ENCODE measurements at regions not wholly inside any gene's neighbourhood (a gene's known extent, or its start where the extent isn't known, plus 50 kb on each side); places are given as distances from the start of the nearest gene placed in this dataset.

DNA sequence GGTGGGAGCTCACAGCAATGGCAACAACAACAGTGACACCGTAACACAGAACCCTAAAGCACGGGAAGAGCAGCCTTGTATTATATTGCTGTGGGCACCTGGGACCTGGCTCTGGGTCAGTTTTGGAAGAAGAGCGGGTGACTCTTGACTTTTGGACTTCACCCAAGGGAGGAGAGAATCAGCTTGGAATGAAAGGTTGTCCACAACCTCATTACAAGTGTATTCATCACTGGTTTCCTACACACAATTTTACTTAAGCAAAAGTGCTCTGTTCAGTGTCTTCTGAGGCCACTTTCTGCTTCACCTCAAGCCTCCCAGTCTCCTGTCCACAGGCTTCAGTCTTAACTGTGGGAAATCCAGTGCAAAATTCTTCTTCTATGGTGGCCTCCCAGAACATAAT lies 263.8 kb downstream of the KCNE4 start (continued):
- TF ChIP-seq NR2F1 (conservative IDR thresholded peaks at IDR 0.05): no peak

DNA sequence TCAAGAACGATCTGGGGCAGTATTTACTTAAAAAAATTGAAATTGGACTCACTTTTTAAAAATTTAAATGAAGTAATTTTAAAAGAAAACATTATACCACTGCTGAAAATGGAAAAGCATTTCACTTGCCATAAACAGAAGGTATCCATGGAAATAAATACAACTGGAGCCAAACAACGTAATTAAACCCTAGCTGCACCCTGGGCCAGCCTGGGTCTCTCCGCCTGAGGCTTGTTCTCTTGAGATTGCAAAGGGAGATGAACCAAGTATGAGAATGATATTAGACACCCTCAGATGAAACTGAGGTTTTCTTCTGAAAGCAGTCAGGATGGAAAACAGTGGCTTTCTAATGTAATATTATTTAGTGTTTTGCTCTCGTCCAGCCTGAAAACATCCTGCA lies 264.4 kb downstream of the KCNE4 start:
- FAIRE-seq (no peak), DNase-seq (ENCODE audit: low read depth, low spot score) (no peak), ATAC-seq (no peak)
- no peaks in the 10 kb centered on the region for H3K79me2 ChIP-seq (ENCODE audit: control insufficient read depth, insufficient read depth, low read length)
- ChIA-PET RAD21 (ENCODE audit: unreplicated experiment) (no interaction called here), SMC1A (ENCODE audit: uncharacterized antibody, unreplicated experiment) (no interaction called here), CTCF (no interaction called here), POLR2A (no interaction called here)
- H3K9me3 ChIP-seq (replicated peaks; ENCODE audit: control insufficient read depth, insufficient read depth, low read length): no peaks in the 10 kb centered on the region
- peaks cover 0 to 1% of the 10 kb centered on the region in 2 experiments; a peak in 2 of 4 replicates for H3K27me3 ChIP-seq (replicated peaks in 1 of 2; ENCODE audit: control insufficient read depth in 2 of 2, insufficient read depth in 2 of 2, low read length in 1 of 2)
- H3K4me1 ChIP-seq (ENCODE audit: control insufficient read depth, insufficient read depth, low read length): no peaks in the 10 kb centered on the region
- TF ChIP-seq POLR2A (IDR thresholded peaks at IDR 0.05; ENCODE audit: low read depth, low read length): no peak
- TF ChIP-seq USF2 (IDR thresholded peaks at IDR 0.05; ENCODE audit: borderline replicate concordance, low read depth, low read length): no peak
- no peak for TF ChIP-seq RCOR1 (conservative IDR thresholded peaks at IDR 0.05; ENCODE audit: low read depth, low read length)
- TF ChIP-seq ZNF274 (IDR thresholded peaks at IDR 0.05; ENCODE audit: insufficient read depth, insufficient read length): no peak
- TF ChIP-seq ASH2L (IDR thresholded peaks at IDR 0.05; ENCODE audit: borderline replicate concordance, low read depth): no peak
- no peak for TF ChIP-seq TCF7 (IDR thresholded peaks at IDR 0.05; ENCODE audit: borderline replicate concordance)
- no peak for TF ChIP-seq PML (IDR thresholded peaks at IDR 0.05; ENCODE audit: low read length)
- TF ChIP-seq CHD2 (IDR thresholded peaks at IDR 0.05; ENCODE audit: borderline replicate concordance, low read depth, low read length): no peak
- no peak for TF ChIP-seq BHLHE40 (IDR thresholded peaks at IDR 0.05; ENCODE audit: borderline replicate concordance in 1 of 2, low read depth in 2 of 2, low read length in 1 of 2)
- no peak for TF ChIP-seq ETV6 (conservative IDR thresholded peaks at IDR 0.05 in 1 of 2, IDR thresholded peaks at IDR 0.05 in 1 of 2; ENCODE audit: borderline replicate concordance in 1 of 2, low read depth in 1 of 2)
- TF ChIP-seq, protein P1, sequence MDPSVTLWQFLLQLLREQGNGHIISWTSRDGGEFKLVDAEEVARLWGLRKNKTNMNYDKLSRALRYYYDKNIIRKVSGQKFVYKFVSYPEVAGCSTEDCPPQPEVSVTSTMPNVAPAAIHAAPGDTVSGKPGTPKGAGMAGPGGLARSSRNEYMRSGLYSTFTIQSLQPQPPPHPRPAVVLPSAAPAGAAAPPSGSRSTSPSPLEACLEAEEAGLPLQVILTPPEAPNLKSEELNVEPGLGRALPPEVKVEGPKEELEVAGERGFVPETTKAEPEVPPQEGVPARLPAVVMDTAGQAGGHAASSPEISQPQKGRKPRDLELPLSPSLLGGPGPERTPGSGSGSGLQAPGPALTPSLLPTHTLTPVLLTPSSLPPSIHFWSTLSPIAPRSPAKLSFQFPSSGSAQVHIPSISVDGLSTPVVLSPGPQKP (IDR thresholded peaks at IDR 0.05; ENCODE audit: low read depth, low read length): no peak
- TF ChIP-seq KAT2A (conservative IDR thresholded peaks at IDR 0.05; ENCODE audit: control insufficient read depth, low read depth, low read length): no peak
- TF ChIP-seq SMC3 (IDR thresholded peaks at IDR 0.05; ENCODE audit: borderline replicate concordance, low read length): no peak
- no peak for TF ChIP-seq IRF4 (IDR thresholded peaks at IDR 0.05; ENCODE audit: low read depth, low read length)
- no peak for TF ChIP-seq FOS (IDR thresholded peaks at IDR 0.05; ENCODE audit: borderline replicate concordance, extremely low read depth, insufficient read length)
- no peak for TF ChIP-seq TBL1XR1 (IDR thresholded peaks at IDR 0.05; ENCODE audit: low read depth, low read length)
- no peaks in the 10 kb centered on the region for H3K36me3 ChIP-seq (ENCODE audit: control insufficient read depth in 2 of 2, insufficient read depth in 2 of 2, low read length in 1 of 2)
- no peak overlapping the region for H3K4me3 ChIP-seq
- in situ Hi-C loops (cut with MboI) (no loop called here), intact Hi-C loops (cut with micrococcal nuclease; ENCODE audit: unreplicated experiment) (no loop called here)
- no peaks in the 10 kb centered on the region for H4K20me1 ChIP-seq (ENCODE audit: control insufficient read depth, insufficient read depth)
- H2AFZ ChIP-seq (ENCODE audit: control insufficient read depth, low read depth, low read length): no peak overlapping the region
- 0% methylated on average over 4 of the region's 4 CpGs for WGBS (ENCODE audit: insufficient coverage, insufficient replicate concordance, low lambda C conversion rate, missing lambda C conversion rate)
- no peak overlapping the region for H3K9ac ChIP-seq (ENCODE audit: control insufficient read depth, insufficient read depth, low read length)
- H3K27ac ChIP-seq (ENCODE audit: control insufficient read depth, insufficient read depth): no peak overlapping the region
- no peak overlapping the region for H3K4me2 ChIP-seq (ENCODE audit: control insufficient read depth, insufficient read depth)
- BruUV-seq (replicated peaks): no TSS peak

Data from GM12878 (cell line).